ENCODE measurements at regions not wholly inside any gene's neighbourhood (a gene's known extent, or its start where the extent isn't known, plus 50 kb on each side); places are given as distances from the start of the nearest gene placed in this dataset.

GRCh38 chr2:16075045-16076012, 135.0 kb downstream of the MYCN start:
- H3K27me3 ChIP-seq (ENCODE audit: low read depth), result no peaks in the 10 kb centered on the region
- no peak overlapping the region for H3K4me3 ChIP-seq
- no peak for TF ChIP-seq CTCF (IDR thresholded peaks at IDR 0.05; ENCODE audit: borderline replicate concordance)
- H3K27ac ChIP-seq (replicated peaks), result no peak overlapping the region
- H3K9me3 ChIP-seq (replicated peaks), result no peaks in the 10 kb centered on the region
- H3K36me3 ChIP-seq, result no peaks in the 10 kb centered on the region
- no peak for DNase-seq
- H3K4me1 ChIP-seq, result no peaks in the 10 kb centered on the region
- intact Hi-C loops (cut with micrococcal nuclease), result no loop called here

- Histone ChIP-seq H3K27me3 (ENCODE audit: low read depth) (no peaks in the 10 kb centered on the region), H3K4me1 (no peaks in the 10 kb centered on the region), H3K9me3 (replicated peaks) (no peaks in the 10 kb centered on the region), H3K36me3 (no peaks in the 10 kb centered on the region), H3K27ac (replicated peaks) (no peak overlapping the region), H3K4me3 (no peak overlapping the region)
- TF ChIP-seq CTCF (IDR thresholded peaks at IDR 0.05; ENCODE audit: borderline replicate concordance), result no peak
- intact Hi-C loops (cut with micrococcal nuclease), result no loop called here
- no peak for DNase-seq
Observed at GRCh38 chr2:16073921-16074425, 133.6 kb downstream of the MYCN start.

- H3K27ac ChIP-seq (replicated peaks), result no peak overlapping the region
- H3K4me1 ChIP-seq, result no peaks in the 10 kb centered on the region
- no peaks in the 10 kb centered on the region for H3K9me3 ChIP-seq (replicated peaks)
- intact Hi-C loops (cut with micrococcal nuclease), result no loop called here
- no peak for TF ChIP-seq CTCF (IDR thresholded peaks at IDR 0.05; ENCODE audit: borderline replicate concordance)
- no peaks in the 10 kb centered on the region for H3K36me3 ChIP-seq
- no peak for DNase-seq
- no peaks in the 10 kb centered on the region for H3K27me3 ChIP-seq (ENCODE audit: low read depth)
- no peak overlapping the region for H3K4me3 ChIP-seq
Observed at GRCh38 chr2:16073471-16073870, 133.1 kb downstream of the MYCN start.

- Histone ChIP-seq H3K36me3 (no peaks in the 10 kb centered on the region), H3K27me3 (ENCODE audit: low read depth) (no peaks in the 10 kb centered on the region), H3K4me1 (no peaks in the 10 kb centered on the region), H3K27ac (replicated peaks) (no peak overlapping the region), H3K9me3 (replicated peaks) (no peaks in the 10 kb centered on the region), H3K4me3 (no peak overlapping the region)
- intact Hi-C loops (cut with micrococcal nuclease), result no loop called here
- DNase-seq, result no peak
- no peak for TF ChIP-seq CTCF (IDR thresholded peaks at IDR 0.05; ENCODE audit: borderline replicate concordance)
Observed at GRCh38 chr2:16072638-16073290, 132.4 kb downstream of the MYCN start.

GRCh38 chr2:16071865-16072637, 131.7 kb downstream of the MYCN start:
- no peak for TF ChIP-seq CTCF (IDR thresholded peaks at IDR 0.05; ENCODE audit: borderline replicate concordance)
- H3K27me3 ChIP-seq (ENCODE audit: low read depth), result no peaks in the 10 kb centered on the region
- no peaks in the 10 kb centered on the region for H3K4me1 ChIP-seq
- intact Hi-C loops (cut with micrococcal nuclease), result no loop called here
- H3K4me3 ChIP-seq, result no peak overlapping the region
- H3K9me3 ChIP-seq (replicated peaks), result no peaks in the 10 kb centered on the region
- H3K27ac ChIP-seq (replicated peaks), result no peak overlapping the region
- no peaks in the 10 kb centered on the region for H3K36me3 ChIP-seq
- DNase-seq, result no peak

Data from left ventricle myocardium inferior (tissue), 1 donor.